NCI-H510A treated with DMSO at 0.1 percent for 48 hours (cell line): ENCODE measurements at regions not wholly inside any gene's neighbourhood (a gene's known extent, or its start where the extent isn't known, plus 50 kb on each side); places are given as distances from the start of the nearest gene placed in this dataset.
A peak's percentile ranks its signal among the peaks of the same experiment; 100 is the strongest.
"Not testable (repeated sequence)": the region's sequence is repeated elsewhere in the genome, so short reads cannot be mapped to it uniquely, and the experiment has no call there.

Experiments
- DNase-seq: peaks from one replicate; lab custom pipeline; 2025; lab: John Stamatoyannopoulos, UW

DNA sequence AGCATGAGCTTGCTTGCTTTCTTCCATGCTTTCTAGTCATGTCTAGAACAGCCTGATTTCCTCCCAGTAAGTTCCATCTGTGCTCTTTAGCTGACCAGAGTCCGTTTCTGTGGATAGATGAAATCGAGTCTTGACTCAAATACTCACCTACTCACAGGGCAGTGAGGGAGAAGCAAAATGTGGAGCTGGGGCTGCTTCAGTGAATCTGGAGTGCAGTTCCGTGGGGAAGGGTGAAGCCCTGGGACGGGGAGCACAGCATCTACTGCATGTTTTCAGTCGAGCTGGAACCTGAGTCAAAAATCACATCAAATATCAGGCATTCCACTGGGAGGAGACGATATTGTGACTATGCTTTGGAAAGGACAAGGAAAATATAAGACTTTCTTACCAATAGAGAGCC is 70.3 kb upstream of the PRMT8 start:
- no peak for DNase-seq

DNA sequence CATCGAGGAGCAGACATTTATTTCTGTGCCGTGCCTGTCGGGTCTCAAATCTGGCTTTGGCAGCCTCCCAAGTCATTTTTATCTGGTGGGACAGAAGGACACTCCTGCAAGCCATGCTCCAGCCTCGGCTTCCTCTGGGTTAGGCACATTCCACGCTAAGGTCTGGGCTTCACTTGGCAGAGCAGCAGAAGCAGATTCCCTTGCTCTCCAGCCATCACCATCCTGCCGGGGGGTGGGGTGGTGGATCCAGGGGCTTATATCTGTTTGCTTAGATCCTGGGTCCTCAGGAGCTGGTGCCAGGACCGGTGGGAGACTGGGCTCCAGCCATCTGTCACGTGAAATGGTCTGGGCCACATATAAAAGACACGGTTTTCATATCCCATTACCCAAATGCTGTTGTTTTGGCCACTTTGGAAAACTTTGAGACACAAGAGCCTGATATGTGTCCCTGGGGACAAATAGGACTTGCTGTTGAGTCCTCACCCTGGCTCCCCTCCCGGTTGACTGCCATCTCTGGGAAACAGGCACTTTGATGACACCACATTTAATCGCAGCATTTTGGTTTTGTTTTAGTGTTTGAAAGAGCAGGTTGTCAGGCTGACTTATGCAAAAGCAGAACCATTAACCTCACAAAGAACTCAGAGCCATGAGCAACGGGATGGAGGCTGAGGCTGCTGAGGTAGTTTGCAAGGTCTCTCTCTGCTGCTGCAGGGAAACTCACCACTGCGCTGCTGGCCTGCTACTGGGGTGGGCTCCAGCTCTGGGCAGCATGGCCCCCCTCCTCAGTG is 69.6 kb upstream of the PRMT8 start:
- DNase-seq = no peak

GRCh38 chr12:3424796-3425195 is 66.2 kb upstream of the PRMT8 start:
- DNase-seq = not testable (repeated sequence)

DNA sequence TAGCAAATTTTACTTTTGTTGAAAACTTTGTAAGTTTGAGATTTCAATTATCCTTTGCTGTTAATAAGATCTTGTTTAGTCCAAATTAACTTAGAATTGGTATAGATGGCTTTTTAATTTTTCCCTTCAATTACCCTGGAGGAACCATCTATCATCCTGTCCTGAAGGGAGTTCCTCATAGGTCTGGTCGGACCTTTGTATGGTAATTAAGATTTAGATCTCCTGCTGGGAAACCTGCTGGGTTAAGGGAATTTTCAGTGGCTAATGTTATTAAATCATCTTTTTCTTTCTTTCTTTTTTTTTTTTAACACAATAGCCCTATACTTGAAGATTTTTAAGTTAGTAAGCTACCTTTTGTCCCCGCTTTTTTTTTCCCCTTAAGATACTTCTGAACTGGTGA is 63.0 kb upstream of the PRMT8 start:
- DNase-seq = no peak

DNA sequence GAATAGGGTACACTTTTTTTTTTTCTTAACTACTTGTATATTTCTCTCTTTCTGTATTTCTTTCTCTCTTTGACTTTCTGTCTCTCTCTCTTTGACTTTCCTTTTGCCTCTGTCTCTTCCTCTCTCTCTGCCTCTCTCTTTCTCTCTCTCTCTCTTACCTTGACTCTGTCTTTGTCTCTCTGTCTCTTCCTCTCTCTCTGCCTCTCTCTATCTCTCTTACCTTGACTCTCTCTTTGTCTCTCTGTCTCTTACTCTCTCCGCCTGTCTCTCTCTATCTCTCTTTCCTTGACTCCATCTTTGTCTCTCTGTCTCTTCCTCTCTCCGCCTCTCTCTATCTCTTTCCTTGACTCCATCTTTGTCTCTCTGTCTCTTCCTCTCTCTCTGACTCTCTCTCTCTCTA is 62.4 kb upstream of the PRMT8 start:
- no peak for DNase-seq

DNA sequence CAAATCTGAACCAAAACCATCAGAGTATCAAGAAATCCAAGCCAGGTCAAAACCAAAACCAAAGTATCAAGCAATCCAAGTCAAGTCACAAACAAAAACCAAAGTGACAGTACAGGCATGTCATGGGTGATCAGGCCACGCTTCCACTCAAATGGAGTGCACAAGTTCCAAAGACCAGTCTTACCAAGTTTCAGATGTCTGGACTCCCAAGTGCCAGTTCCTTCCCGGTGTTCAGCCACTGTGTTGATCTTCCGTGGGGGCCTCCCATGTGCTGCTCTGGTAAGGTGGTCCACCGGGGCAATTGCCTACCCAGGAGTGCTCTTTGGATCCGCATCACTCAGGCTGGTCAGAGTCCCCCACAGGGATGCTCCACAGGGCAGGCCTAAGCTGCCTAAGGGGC is 61.5 kb upstream of the PRMT8 start:
- not testable (repeated sequence) for DNase-seq

DNA sequence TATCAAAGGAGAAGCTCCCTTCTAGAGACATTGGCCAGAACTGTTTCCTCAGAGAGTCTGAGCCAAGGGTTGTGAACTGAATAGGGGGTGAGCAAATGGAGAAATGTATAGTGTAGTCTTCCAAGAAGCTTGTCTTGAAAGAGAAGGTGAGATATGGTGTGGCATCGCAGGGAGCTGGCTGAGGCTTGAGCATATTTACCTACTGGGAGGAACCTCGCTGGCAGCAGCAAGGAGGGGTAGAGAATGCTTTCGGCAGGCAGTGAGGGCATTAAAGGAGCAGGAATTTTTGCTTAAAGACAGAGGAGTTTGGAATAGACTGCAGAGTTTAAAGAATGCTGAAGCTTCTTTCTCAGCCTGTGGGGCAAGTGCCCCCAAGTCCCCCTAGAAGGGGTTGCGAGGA is 59.3 kb upstream of the PRMT8 start:
- no peak for DNase-seq

GRCh38 chr12:3432176-3432742 is 58.7 kb upstream of the PRMT8 start:
- DNase-seq = peak; percentile 22

- no peak for DNase-seq
Measured at GRCh38 chr12:3432868-3433267, 58.1 kb upstream of the PRMT8 start.

GRCh38 chr12:3436461-3437065 is 54.4 kb upstream of the PRMT8 start:
- DNase-seq = no peak

GRCh38 chr12:3437986-3438385 is 53.0 kb upstream of the PRMT8 start:
- DNase-seq = no peak

DNA sequence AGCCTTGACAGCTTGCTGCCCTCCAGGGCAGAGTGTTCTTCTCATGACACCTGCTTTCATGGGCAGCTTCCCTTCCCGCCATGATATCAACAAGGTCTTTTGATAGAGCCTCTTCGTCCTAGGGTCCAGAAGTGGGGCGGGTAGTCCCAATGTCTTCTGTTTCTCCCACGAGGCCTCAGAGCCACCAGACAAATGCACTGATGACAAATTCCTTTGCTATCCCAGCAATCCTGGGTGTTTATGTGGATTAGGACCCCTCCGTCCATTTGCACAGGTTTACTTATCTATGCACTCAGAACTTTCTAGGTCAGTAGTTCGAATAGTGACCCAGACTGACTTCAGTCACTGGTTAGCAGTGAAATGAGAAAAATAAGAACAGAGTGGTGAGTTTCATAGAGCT is 52.6 kb upstream of the PRMT8 start:
- DNase-seq = no peak
